ENCODE measurements at regions not wholly inside any gene's neighbourhood (a gene's known extent, or its start where the extent isn't known, plus 50 kb on each side); places are given as distances from the start of the nearest gene placed in this dataset.

- no peak overlapping the region for H3K4me3 ChIP-seq (replicated peaks; ENCODE audit: low read depth, low read length)
- DNase-seq (ENCODE audit: extremely low read depth, low read depth) = no peak
- TF ChIP-seq, protein P1, sequence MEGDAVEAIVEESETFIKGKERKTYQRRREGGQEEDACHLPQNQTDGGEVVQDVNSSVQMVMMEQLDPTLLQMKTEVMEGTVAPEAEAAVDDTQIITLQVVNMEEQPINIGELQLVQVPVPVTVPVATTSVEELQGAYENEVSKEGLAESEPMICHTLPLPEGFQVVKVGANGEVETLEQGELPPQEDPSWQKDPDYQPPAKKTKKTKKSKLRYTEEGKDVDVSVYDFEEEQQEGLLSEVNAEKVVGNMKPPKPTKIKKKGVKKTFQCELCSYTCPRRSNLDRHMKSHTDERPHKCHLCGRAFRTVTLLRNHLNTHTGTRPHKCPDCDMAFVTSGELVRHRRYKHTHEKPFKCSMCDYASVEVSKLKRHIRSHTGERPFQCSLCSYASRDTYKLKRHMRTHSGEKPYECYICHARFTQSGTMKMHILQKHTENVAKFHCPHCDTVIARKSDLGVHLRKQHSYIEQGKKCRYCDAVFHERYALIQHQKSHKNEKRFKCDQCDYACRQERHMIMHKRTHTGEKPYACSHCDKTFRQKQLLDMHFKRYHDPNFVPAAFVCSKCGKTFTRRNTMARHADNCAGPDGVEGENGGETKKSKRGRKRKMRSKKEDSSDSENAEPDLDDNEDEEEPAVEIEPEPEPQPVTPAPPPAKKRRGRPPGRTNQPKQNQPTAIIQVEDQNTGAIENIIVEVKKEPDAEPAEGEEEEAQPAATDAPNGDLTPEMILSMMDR (IDR thresholded peaks at IDR 0.05; ENCODE audit: low read depth, low read length, missing control alignments) = no peak
These were observed 806.8 kb downstream of the AACS start for GRCh38 chr12:125871811-125872594.

DNA sequence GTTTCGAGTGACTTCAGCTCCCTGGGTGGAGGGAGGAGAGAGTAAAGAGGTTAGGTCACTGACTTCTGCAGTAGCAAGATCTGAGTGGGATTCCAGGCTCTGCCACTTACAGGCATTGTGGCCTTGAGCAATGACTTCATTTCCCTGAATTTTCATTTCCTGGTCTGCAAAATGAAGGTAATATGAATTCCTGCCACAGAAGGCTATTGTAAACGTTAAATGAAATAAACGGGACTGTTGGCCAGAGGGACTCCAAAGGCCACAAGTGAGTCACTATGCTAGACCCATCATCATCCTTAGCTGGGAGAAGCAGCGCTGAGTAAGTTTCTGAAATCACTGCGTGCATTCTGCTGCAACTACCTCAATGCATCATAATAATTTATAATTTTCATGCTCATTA lies 807.8 kb downstream of the AACS start:
- H3K4me3 ChIP-seq (replicated peaks; ENCODE audit: low read depth, low read length) = no peak overlapping the region
- DNase-seq (ENCODE audit: extremely low read depth, low read depth) = no peak
- TF ChIP-seq, protein P1 (IDR thresholded peaks at IDR 0.05; ENCODE audit: low read depth, low read length, missing control alignments) = no peak

DNA sequence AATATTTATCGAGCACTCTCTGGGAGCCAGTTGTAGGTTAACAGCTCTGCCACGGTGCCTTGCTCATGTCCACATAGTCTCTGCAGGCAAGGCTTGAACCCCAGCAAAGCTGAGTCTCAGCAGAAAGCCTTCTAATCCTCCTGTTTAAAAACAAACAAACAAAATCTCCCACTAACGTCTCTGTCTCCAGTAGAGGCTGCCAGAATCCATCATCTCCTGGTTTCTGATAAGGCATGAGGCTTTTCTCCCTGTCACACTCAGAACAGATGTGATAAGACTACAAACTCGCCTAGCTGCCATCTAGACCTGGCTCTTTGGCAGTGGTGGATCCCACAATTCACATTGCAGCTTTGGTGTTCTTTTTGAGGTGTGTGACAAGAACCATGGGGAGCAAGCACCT lies 813.2 kb downstream of the AACS start:
- no peak for DNase-seq (ENCODE audit: extremely low read depth, low read depth)

GRCh38 chr12:125882141-125882540 lies 816.9 kb downstream of the AACS start:
- DNase-seq (ENCODE audit: extremely low read depth, low read depth) = no peak
- TF ChIP-seq, protein P1 (IDR thresholded peaks at IDR 0.05; ENCODE audit: low read depth, low read length, missing control alignments) = no peak

More for the DNA sequence above, 813.2 kb downstream of the AACS start:
- TF ChIP-seq, protein P1 (IDR thresholded peaks at IDR 0.05; ENCODE audit: low read depth, low read length, missing control alignments) = no peak
- H3K4me3 ChIP-seq (replicated peaks; ENCODE audit: low read depth, low read length) = no peak overlapping the region

DNA sequence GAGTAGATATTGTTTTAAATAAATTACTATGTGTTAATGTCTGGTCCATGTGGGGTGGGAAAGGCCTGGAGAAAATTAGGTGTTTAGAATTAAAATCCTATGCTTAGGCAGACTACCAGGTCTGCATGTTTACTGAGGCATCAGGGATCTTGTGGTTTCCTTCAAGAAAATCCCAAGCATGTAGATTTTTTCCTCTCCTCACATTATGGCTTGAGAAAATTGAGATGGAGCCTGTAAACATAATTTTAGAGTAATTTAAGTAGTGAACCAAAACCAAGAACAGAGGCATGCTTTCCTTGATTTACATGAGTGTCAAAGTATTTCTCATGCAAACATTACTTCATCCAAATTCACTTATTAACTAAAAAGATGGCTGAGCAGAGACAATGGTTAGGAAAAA lies 823.7 kb downstream of the AACS start:
- H3K4me3 ChIP-seq (replicated peaks; ENCODE audit: low read depth, low read length) = no peak overlapping the region
- TF ChIP-seq, protein P1 (IDR thresholded peaks at IDR 0.05; ENCODE audit: low read depth, low read length, missing control alignments) = no peak
- no peak for DNase-seq (ENCODE audit: extremely low read depth, low read depth)

More at GRCh38 chr12:125882141-125882540, 816.9 kb downstream of the AACS start:
- no peak overlapping the region for H3K4me3 ChIP-seq (replicated peaks; ENCODE audit: low read depth, low read length)

GRCh38 chr12:125889742-125890141 lies 824.5 kb downstream of the AACS start:
- TF ChIP-seq, protein P1 (IDR thresholded peaks at IDR 0.05; ENCODE audit: low read depth, low read length, missing control alignments) = no peak
- DNase-seq (ENCODE audit: extremely low read depth, low read depth) = no peak
- no peak overlapping the region for H3K4me3 ChIP-seq (replicated peaks; ENCODE audit: low read depth, low read length)
